A549 (cell line): ENCODE measurements at regions not wholly inside any gene's neighbourhood (a gene's known extent, or its start where the extent isn't known, plus 50 kb on each side); places are given as distances from the start of the nearest gene placed in this dataset.

ENCODE experiments used
- ATAC-seq, 2 experiments: fragments of 200-7000 bp in 1 of 2; fragments of >200 bp in 1 of 2; cut with Nextera tagmentation in 1 of 2; cut with Tn5 transposase in 1 of 2; 3 replicates each; pipeline versions ENCODE4 v1.8.0 to v1.9.1; 2018 to 2020; ENCODE audit warnings: mild to moderate bottlenecking in 1 of 2, moderate library complexity in 1 of 2
- CTCF ChIA-PET: fragments of 300-600 bp; sonication (Branson Sonifier 250); formaldehyde crosslinking; extraction: SDS; loops from one replicate; lab custom pipeline; 2021; ENCODE audit warnings: antibody characterized with exemption, inconsistent platforms; lab: Yijun Ruan, JAX
- POLR2A ChIA-PET: fragments of 350-600 bp; formaldehyde crosslinking; extraction: SDS; loops from one replicate; lab custom pipeline; 2021; ENCODE audit warnings: antibody characterized with exemption, inconsistent platforms; lab: Yijun Ruan, JAX
- DNase-seq, 2 experiments: peaks; one replicate each; pipeline versions ENCODE4 v3.0.0 to v3.0.0-alpha.2; 2011 to 2016; ENCODE audit warnings: low read depth in 1 of 2, low spot score in 1 of 2
- FAIRE-seq: peaks from 2 replicates; lab custom pipeline; 2011; peaks lifted over from hg19 to GRCh38; lab: Jason Lieb, UNC
- H3K27ac ChIP-seq, 2 experiments: fragments of >200 bp; sonication (Bioruptor Twin); formaldehyde crosslinking; 3 replicates each; pipeline ENCODE4 v1.5.1; 2016 to 2017
- H3K4me1 ChIP-seq: fragments of >200 bp; sonication (Bioruptor Twin); formaldehyde crosslinking; 3 replicates; pipeline ENCODE4 v1.6.1; 2016
- H3K4me2 ChIP-seq: fragments of >200 bp; sonication (Bioruptor Twin); formaldehyde crosslinking; 3 replicates; pipeline ENCODE4 v1.6.1; 2016
- H3K4me3 ChIP-seq: fragments of >200 bp; sonication (Bioruptor Twin); formaldehyde crosslinking; 3 replicates; pipeline ENCODE4 v1.5.1; 2016
- H3K9me3 ChIP-seq: fragments of >200 bp; sonication (Bioruptor Twin); formaldehyde crosslinking; 3 replicates; pipeline ENCODE4 v1.6.1; 2016
- BHLHE40 ChIP-seq: IDR thresholded peaks from 2 replicates; pipeline ENCODE4 v1.6.1; 2012; ENCODE audit warnings: low read depth, low read length, inconsistent platforms
- CBX2 ChIP-seq: fragments of 200-600 bp; sonication (generic); IDR thresholded peaks from 2 replicates; pipeline ENCODE4 v1.6.1; 2016; ENCODE audit warnings: low read depth, mild to moderate bottlenecking, borderline replicate concordance
- CBX8 ChIP-seq: fragments of 200-600 bp; sonication (generic); IDR thresholded peaks from 2 replicates; pipeline ENCODE4 v1.6.1; 2016
- ESRRA ChIP-seq: fragments of 150-350 bp; IDR thresholded peaks from 2 replicates; pipeline ENCODE4 v1.6.1; 2014; ENCODE audit warnings: mild to moderate bottlenecking, low read length, borderline replicate concordance
- FOSB ChIP-seq: fragments of 250-450 bp; sonication (Bioruptor Pico); IDR thresholded peaks from 2 replicates; pipeline ENCODE4 v1.5.0; 2020; ENCODE audit warnings: mild to moderate bottlenecking, moderate library complexity
- HOXA7 ChIP-seq: fragments of 250-450 bp; sonication (Bioruptor Pico); IDR thresholded peaks from 2 replicates; pipeline ENCODE4 v1.5.0; 2020; ENCODE audit warnings: mild to moderate bottlenecking, moderate library complexity
- HOXB13 ChIP-seq: fragments of 250-450 bp; sonication (Bioruptor Pico); IDR thresholded peaks from 2 replicates; pipeline ENCODE4 v1.5.0; 2020; ENCODE audit warnings: low read depth, mild to moderate bottlenecking, moderate library complexity
- HOXB5 ChIP-seq: fragments of 250-450 bp; sonication (Bioruptor Pico); IDR thresholded peaks from 2 replicates; pipeline ENCODE4 v1.5.0; 2020; ENCODE audit warnings: mild to moderate bottlenecking, moderate library complexity
- JUN ChIP-seq, 2 experiments: fragments of >200 bp; sonication (Bioruptor Twin); formaldehyde crosslinking; IDR thresholded peaks; 2 replicates in 1 of 2; 3 replicates in 1 of 2; pipeline ENCODE4 v1.6.1; 2016 to 2017
- MAFK ChIP-seq: fragments of 450-650 bp; IDR thresholded peaks from 2 replicates; pipeline ENCODE4 v1.6.1; 2014; ENCODE audit not compliant: partially characterized antibody
- MAZ ChIP-seq: fragments of 150-350 bp; IDR thresholded peaks from 2 replicates; pipeline ENCODE4 v1.6.1; 2014; ENCODE audit warnings: antibody characterized with exemption, low read depth, low read length, borderline replicate concordance
- NFE2L2 ChIP-seq: fragments of 150-350 bp; conservative IDR thresholded peaks from 2 replicates; pipeline ENCODE4 v1.6.1; 2014; ENCODE audit warnings: low read length
- POLR2A ChIP-seq: IDR thresholded peaks from 2 replicates; pipeline ENCODE4 v1.6.1; 2012; ENCODE audit warnings: mild to moderate bottlenecking, low read length
- POLR2AphosphoS2 ChIP-seq: conservative IDR thresholded peaks from 2 replicates; pipeline ENCODE4 v1.6.1; 2012; ENCODE audit warnings: low read length, improper control_type of control experiment, inconsistent platforms
- RFX5 ChIP-seq: fragments of 450-650 bp; IDR thresholded peaks from 2 replicates; pipeline ENCODE4 v1.7.1; 2014; ENCODE audit warnings: antibody characterized with exemption, mild to moderate bottlenecking, moderate library complexity
- SMC3 ChIP-seq: fragments of >200 bp; sonication (Bioruptor Twin); formaldehyde crosslinking; IDR thresholded peaks from 3 replicates; pipeline ENCODE4 v1.6.1; 2018; ENCODE audit warnings: inconsistent platforms
- SREBF2 ChIP-seq: fragments of 450-650 bp; IDR thresholded peaks from 2 replicates; pipeline ENCODE4 v1.6.1; 2014; ENCODE audit warnings: mild to moderate bottlenecking, moderate library complexity
- TFCP2L1 ChIP-seq: fragments of 250-450 bp; sonication (Bioruptor Pico); IDR thresholded peaks from 2 replicates; pipeline ENCODE4 v1.5.0; 2021; ENCODE audit warnings: mild to moderate bottlenecking
- ZNF302 ChIP-seq: fragments of 250-450 bp; sonication (Bioruptor Pico); IDR thresholded peaks from 2 replicates; pipeline ENCODE4 v1.9.0; 2021; ENCODE audit warnings: inconsistent platforms, mild to moderate bottlenecking, moderate library complexity
- WGBS: methylation state at CpG from one replicate; pipeline ENCODE4 v1.1.6; 2017; ENCODE audit errors: missing lambda C conversion rate; 5-methylcytosine and 5-hydroxymethylcytosine counted together
- TF ChIP-seq, protein P1 (sequence below): IDR thresholded peaks from 2 replicates; pipeline ENCODE4 v1.6.1; 2012
- TF ChIP-seq, protein P2 (sequence below): fragments of 250-450 bp; sonication (Bioruptor Pico); IDR thresholded peaks from 2 replicates; pipeline ENCODE4 v1.5.0; 2021; ENCODE audit warnings: mild to moderate bottlenecking, moderate library complexity, borderline replicate concordance
- TF ChIP-seq, protein P3 (sequence below): fragments of >200 bp; sonication (Bioruptor Twin); formaldehyde crosslinking; IDR thresholded peaks from 3 replicates; pipeline ENCODE4 v1.5.1; 2016
- TF ChIP-seq, protein P4 (sequence below): fragments of >200 bp; sonication (Bioruptor Twin); formaldehyde crosslinking; IDR thresholded peaks from 2 replicates; pipeline ENCODE4 v1.6.1; 2016
- TF ChIP-seq, protein P5 (sequence below): fragments of 250-450 bp; sonication (Bioruptor Pico); IDR thresholded peaks from 2 replicates; pipeline ENCODE4 v1.5.0; 2020; ENCODE audit warnings: low read depth, mild to moderate bottlenecking, moderate library complexity
- TF ChIP-seq, protein P6 (sequence below): IDR thresholded peaks from 2 replicates; pipeline ENCODE4 v1.6.1; 2012; ENCODE audit warnings: low read depth, borderline replicate concordance

DNA sequence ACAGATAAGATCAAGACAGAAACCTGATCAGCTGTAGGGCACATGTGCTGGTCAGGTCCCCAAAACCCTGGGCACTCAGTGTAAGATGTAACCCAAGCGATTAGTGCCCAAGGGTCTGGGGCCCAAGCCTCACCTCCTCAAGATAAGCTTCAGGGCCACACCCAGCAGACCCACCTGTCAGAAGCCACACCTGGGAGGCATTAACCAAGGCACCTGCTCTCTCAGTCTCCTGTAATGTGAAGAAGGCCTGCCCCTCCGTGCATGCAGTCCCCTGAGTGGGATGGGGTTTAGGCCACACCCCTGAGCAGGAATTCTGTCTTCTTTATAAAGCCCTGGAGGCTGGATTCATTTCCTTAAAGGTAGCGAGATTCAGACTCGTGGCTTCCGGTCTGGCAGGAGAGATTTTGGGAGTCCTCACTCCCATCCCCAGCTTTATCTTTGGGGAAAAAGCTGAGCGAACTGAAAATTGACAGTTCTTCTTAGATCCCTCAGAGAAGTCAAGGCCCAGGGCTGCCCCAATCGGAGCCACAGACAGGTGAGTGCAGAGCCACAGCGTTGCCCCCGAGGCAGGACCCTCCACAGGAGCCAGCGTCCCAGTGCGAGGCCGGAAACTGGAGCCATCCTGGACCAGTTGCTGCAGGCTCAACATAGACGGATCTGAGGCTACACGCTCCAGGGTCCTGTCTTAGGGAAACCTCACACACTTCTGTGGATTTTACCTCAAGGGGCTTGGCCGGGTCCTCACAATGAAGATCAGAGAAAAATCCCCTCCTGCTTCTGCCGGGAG is 357.6 kb upstream of the IRX4 start:
- FAIRE-seq, result no peak
- CTCF ChIA-PET, result interaction anchor here (0.6 kb wide), 1 partner anchor 195 kb away, joined by 3 read pairs; no protein-coding TSS in a partner anchor
- DNase-seq, result no peak
- Histone ChIP-seq H3K4me2 (no peak overlapping the region), H3K9me3 (no peaks in the 10 kb centered on the region), H3K27ac (no peak overlapping the region), H3K4me3 (no peak overlapping the region), H3K4me1 (no peaks in the 10 kb centered on the region)
- ATAC-seq, result no peak
- TF ChIP-seq MAZ (no peak), HOXB5 (CRISPR knock-in tag) (no peak), FOSB (CRISPR knock-in tag) (no peak), SMC3 (no peak), HOXA7 (CRISPR knock-in tag) (no peak)
- TF ChIP-seq, protein P1, sequence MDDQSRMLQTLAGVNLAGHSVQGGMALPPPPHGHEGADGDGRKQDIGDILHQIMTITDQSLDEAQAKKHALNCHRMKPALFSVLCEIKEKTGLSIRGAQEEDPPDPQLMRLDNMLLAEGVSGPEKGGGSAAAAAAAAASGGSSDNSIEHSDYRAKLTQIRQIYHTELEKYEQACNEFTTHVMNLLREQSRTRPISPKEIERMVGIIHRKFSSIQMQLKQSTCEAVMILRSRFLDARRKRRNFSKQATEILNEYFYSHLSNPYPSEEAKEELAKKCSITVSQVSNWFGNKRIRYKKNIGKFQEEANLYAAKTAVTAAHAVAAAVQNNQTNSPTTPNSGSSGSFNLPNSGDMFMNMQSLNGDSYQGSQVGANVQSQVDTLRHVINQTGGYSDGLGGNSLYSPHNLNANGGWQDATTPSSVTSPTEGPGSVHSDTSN, result no peak
- TF ChIP-seq, protein P2, sequence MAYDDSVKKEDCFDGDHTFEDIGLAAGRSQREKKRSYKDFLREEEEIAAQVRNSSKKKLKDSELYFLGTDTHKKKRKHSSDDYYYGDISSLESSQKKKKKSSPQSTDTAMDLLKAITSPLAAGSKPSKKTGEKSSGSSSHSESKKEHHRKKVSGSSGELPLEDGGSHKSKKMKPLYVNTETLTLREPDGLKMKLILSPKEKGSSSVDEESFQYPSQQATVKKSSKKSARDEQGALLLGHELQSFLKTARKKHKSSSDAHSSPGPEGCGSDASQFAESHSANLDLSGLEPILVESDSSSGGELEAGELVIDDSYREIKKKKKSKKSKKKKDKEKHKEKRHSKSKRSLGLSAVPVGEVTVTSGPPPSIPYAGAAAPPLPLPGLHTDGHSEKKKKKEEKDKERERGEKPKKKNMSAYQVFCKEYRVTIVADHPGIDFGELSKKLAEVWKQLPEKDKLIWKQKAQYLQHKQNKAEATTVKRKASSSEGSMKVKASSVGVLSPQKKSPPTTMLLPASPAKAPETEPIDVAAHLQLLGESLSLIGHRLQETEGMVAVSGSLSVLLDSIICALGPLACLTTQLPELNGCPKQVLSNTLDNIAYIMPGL (CRISPR knock-in tag), result no peak
- TF ChIP-seq, protein P3, sequence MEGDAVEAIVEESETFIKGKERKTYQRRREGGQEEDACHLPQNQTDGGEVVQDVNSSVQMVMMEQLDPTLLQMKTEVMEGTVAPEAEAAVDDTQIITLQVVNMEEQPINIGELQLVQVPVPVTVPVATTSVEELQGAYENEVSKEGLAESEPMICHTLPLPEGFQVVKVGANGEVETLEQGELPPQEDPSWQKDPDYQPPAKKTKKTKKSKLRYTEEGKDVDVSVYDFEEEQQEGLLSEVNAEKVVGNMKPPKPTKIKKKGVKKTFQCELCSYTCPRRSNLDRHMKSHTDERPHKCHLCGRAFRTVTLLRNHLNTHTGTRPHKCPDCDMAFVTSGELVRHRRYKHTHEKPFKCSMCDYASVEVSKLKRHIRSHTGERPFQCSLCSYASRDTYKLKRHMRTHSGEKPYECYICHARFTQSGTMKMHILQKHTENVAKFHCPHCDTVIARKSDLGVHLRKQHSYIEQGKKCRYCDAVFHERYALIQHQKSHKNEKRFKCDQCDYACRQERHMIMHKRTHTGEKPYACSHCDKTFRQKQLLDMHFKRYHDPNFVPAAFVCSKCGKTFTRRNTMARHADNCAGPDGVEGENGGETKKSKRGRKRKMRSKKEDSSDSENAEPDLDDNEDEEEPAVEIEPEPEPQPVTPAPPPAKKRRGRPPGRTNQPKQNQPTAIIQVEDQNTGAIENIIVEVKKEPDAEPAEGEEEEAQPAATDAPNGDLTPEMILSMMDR, result no peak
- POLR2A ChIA-PET, result no interaction called here
- 34% methylated on average over 16 of the region's 16 CpGs for WGBS

DNA sequence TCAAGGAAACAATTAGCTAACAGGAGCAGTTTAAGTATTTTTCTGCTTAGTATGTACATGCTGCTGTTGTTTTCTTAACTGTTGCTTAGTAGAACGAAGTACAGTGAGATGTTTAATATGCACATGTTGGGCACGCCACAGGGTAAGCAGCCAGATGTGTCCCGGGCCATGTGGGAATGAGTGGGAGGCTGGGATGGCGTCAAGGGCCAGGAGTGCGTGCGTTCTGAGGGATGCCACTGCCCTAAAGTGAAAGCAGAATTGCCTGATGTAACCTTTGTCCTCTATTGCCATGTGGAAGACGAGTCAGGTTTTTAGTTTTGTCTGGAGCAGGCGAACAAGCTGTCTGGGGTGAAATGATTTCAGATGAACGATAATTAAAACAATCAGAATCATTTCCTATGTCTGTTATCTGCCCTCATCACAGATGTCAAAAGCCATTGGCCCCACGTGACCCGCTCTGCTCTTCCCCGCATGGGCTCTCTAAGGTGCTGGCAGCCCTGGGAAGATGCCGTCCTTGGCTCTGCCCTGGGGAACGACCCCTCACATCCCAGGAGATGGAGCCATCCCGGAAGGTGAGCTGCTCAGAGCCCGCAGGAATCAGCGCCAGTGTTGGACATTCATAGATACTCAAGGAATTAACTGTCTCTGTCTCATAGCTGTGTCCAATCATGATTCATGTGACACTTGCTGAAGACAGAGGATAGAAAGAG is 356.6 kb upstream of the IRX4 start:
- POLR2A ChIA-PET, result no interaction called here
- Histone ChIP-seq H3K4me2 (no peak overlapping the region), H3K27ac (no peak overlapping the region), H3K4me1 (no peaks in the 10 kb centered on the region), H3K4me3 (no peak overlapping the region), H3K9me3 (no peaks in the 10 kb centered on the region)
- FAIRE-seq, result no peak
- no peak for ATAC-seq
- CTCF ChIA-PET, result no interaction called here
- TF ChIP-seq MAFK, result no peak
- TF ChIP-seq ZNF302 (CRISPR knock-in tag), result no peak
- no peak for TF ChIP-seq BHLHE40
- TF ChIP-seq HOXB13, result no peak
- TF ChIP-seq, protein P4, sequence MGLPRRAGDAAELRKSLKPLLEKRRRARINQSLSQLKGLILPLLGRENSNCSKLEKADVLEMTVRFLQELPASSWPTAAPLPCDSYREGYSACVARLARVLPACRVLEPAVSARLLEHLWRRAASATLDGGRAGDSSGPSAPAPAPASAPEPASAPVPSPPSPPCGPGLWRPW, result no peak
- TF ChIP-seq SREBF2, result no peak
- TF ChIP-seq JUN (IDR thresholded peaks at IDR 0.05), result no peak
- no peak for TF ChIP-seq POLR2A
- no peak for TF ChIP-seq POLR2AphosphoS2
- TF ChIP-seq, protein P5, sequence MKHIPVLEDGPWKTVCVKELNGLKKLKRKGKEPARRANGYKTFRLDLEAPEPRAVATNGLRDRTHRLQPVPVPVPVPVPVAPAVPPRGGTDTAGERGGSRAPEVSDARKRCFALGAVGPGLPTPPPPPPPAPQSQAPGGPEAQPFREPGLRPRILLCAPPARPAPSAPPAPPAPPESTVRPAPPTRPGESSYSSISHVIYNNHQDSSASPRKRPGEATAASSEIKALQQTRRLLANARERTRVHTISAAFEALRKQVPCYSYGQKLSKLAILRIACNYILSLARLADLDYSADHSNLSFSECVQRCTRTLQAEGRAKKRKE (CRISPR knock-in tag), result no peak
- TF ChIP-seq RFX5, result no peak
- TF ChIP-seq TFCP2L1, result no peak
- TF ChIP-seq CBX8, result no peak
- TF ChIP-seq CBX2, result no peak
- no peak for TF ChIP-seq ESRRA
- TF ChIP-seq NFE2L2, result no peak
- no peak for TF ChIP-seq SMC3
- TF ChIP-seq, protein P6, sequence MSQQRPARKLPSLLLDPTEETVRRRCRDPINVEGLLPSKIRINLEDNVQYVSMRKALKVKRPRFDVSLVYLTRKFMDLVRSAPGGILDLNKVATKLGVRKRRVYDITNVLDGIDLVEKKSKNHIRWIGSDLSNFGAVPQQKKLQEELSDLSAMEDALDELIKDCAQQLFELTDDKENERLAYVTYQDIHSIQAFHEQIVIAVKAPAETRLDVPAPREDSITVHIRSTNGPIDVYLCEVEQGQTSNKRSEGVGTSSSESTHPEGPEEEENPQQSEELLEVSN, result no peak
- no peak for DNase-seq
- 24% methylated on average over 17 of the region's 17 CpGs for WGBS
